Iris pigment epithelial cell (primary cell): ENCODE measurements at regions not wholly inside any gene's neighbourhood (a gene's known extent, or its start where the extent isn't known, plus 50 kb on each side); places are given as distances from the start of the nearest gene placed in this dataset.
A peak's percentile ranks its signal among the peaks of the same experiment; 100 is the strongest.
"Not testable (repeated sequence)": the region's sequence is repeated elsewhere in the genome, so short reads cannot be mapped to it uniquely, and the experiment has no call there.

Experiments used
- DNase-seq: peaks from one replicate; pipeline ENCODE4 v3.0.0-alpha.2; 2011; ENCODE audit warnings: low read depth

- no peak for DNase-seq
Observed at GRCh38 chr10:20656886-20657285, 240.2 kb downstream of the NEBL start.

GRCh38 chr10:20652424-20652823 is 244.7 kb downstream of the NEBL start:
- DNase-seq, result not testable (repeated sequence)

GRCh38 chr10:20648263-20648874 is 248.7 kb downstream of the NEBL start:
- DNase-seq, result no peak

- no peak for DNase-seq
Observed at GRCh38 chr10:20647756-20648155, 249.4 kb downstream of the NEBL start.

GRCh38 chr10:20644421-20644820 is 252.7 kb downstream of the NEBL start:
- DNase-seq, result no peak

GRCh38 chr10:20641605-20642004 is 255.5 kb downstream of the NEBL start:
- DNase-seq, result no peak

GRCh38 chr10:20635570-20635969 is 261.5 kb downstream of the NEBL start:
- DNase-seq, result no peak

GRCh38 chr10:20634839-20635238 is 262.3 kb downstream of the NEBL start:
- no peak for DNase-seq

GRCh38 chr10:20633714-20634113 is 263.4 kb downstream of the NEBL start:
- DNase-seq, result no peak

- no peak for DNase-seq
Observed at GRCh38 chr10:20632696-20633095, 264.4 kb downstream of the NEBL start.

GRCh38 chr10:20631229-20631628 is 265.9 kb downstream of the NEBL start:
- DNase-seq, result no peak

- DNase-seq, result no peak
Observed at GRCh38 chr10:20630092-20630643, 266.9 kb downstream of the NEBL start.

GRCh38 chr10:20627946-20628507 is 269.1 kb downstream of the NEBL start:
- DNase-seq, result no peak

- no peak for DNase-seq
Observed at GRCh38 chr10:20627087-20627486, 270.0 kb downstream of the NEBL start.

GRCh38 chr10:20625868-20626267 is 271.2 kb downstream of the NEBL start:
- DNase-seq, result no peak

GRCh38 chr10:20624642-20625041 is 272.5 kb downstream of the NEBL start:
- DNase-seq, result no peak

GRCh38 chr10:20623546-20623945 is 273.6 kb downstream of the NEBL start:
- no peak for DNase-seq

- DNase-seq, result peak; percentile 56
Observed at GRCh38 chr10:20622531-20623211, 274.4 kb downstream of the NEBL start.

GRCh38 chr10:20620981-20621380 is 276.1 kb downstream of the NEBL start:
- no peak for DNase-seq

- DNase-seq, result no peak
Observed at GRCh38 chr10:20618011-20618547, 279.0 kb downstream of the NEBL start.

GRCh38 chr10:20616918-20617810 is 279.9 kb downstream of the NEBL start:
- no peak for DNase-seq

- DNase-seq, result no peak
Observed at GRCh38 chr10:20616056-20616671, 280.9 kb downstream of the NEBL start.
